GM12865 (cell line): ENCODE measurements at regions not wholly inside any gene's neighbourhood (a gene's known extent, or its start where the extent isn't known, plus 50 kb on each side); places are given as distances from the start of the nearest gene placed in this dataset.
"Not testable (repeated sequence)": the region's sequence is repeated elsewhere in the genome, so short reads cannot be mapped to it uniquely, and the experiment has no call there.

ENCODE experiments used
- DNase-seq: peaks from one replicate; pipeline ENCODE4 v3.0.0; 2010; ENCODE audit warnings: low read depth
- H3K4me3 ChIP-seq: 2 replicates; pipeline ENCODE4 v1.5.1; 2011; ENCODE audit warnings: mild to moderate bottlenecking, low read depth, low read length, control low read depth
- CTCF ChIP-seq: IDR thresholded peaks from 2 replicates; pipeline ENCODE4 v1.5.1; 2011; ENCODE audit warnings: low read length, control low read depth, low read depth, inconsistent platforms; ENCODE audit not compliant: insufficient read depth; ENCODE audit errors: missing control alignments

- no peak overlapping the region for H3K4me3 ChIP-seq
- DNase-seq, result no peak
- TF ChIP-seq CTCF, result no peak
Observed at GRCh38 chr3:106485217-106485616, 616.4 kb upstream of the CBLB start.

- H3K4me3 ChIP-seq, result no peak overlapping the region
- no peak for DNase-seq
- no peak for TF ChIP-seq CTCF
Observed at GRCh38 chr3:106485802-106486201, 617.0 kb upstream of the CBLB start.

GRCh38 chr3:106486945-106487639 is 618.3 kb upstream of the CBLB start:
- DNase-seq, result not testable (repeated sequence)

GRCh38 chr3:106488331-106488730 is 619.5 kb upstream of the CBLB start:
- TF ChIP-seq CTCF, result no peak
- no peak overlapping the region for H3K4me3 ChIP-seq
- no peak for DNase-seq

More at GRCh38 chr3:106486945-106487639, 618.3 kb upstream of the CBLB start:
- not testable (repeated sequence) for H3K4me3 ChIP-seq

- no peak overlapping the region for H3K4me3 ChIP-seq
- no peak for DNase-seq
- no peak for TF ChIP-seq CTCF
Observed at GRCh38 chr3:106491796-106492195, 623.0 kb upstream of the CBLB start.

GRCh38 chr3:106508331-106508893 is 639.6 kb upstream of the CBLB start:
- H3K4me3 ChIP-seq, result no peak overlapping the region
- no peak for DNase-seq
- TF ChIP-seq CTCF, result no peak

GRCh38 chr3:106510206-106510605 is 641.4 kb upstream of the CBLB start:
- no peak for DNase-seq
- no peak overlapping the region for H3K4me3 ChIP-seq
- no peak for TF ChIP-seq CTCF
